CD4-positive, alpha-beta T cell treated with Interferon gamma for 1 hour (primary cell): ENCODE measurements at regions not wholly inside any gene's neighbourhood (a gene's known extent, or its start where the extent isn't known, plus 50 kb on each side); places are given as distances from the start of the nearest gene placed in this dataset.

Experiments
- DNase-seq: peaks from one replicate; pipeline ENCODE4 v3.0.0-alpha.2; 2020

DNA sequence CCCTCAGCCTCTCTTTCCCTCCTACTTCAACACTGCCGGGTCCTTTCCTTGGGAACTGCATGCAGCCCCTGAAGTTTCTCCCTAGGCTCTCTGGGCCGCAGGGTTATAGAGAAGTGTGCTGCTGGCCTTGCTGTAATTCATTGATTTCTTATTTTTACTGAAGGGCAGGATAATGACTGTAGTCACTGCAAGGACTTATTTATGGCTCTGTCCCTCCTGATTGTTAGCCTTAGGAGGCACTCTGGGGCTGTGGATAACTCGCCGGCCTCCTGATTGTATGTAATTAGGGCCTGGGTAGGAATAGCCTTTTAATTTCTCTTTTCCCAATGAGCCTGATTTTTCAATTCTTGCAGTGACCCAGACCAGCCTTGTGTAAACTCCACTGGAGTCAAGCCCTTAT, 138.3 kb upstream of the CDH13 start:
- no peak for DNase-seq

DNA sequence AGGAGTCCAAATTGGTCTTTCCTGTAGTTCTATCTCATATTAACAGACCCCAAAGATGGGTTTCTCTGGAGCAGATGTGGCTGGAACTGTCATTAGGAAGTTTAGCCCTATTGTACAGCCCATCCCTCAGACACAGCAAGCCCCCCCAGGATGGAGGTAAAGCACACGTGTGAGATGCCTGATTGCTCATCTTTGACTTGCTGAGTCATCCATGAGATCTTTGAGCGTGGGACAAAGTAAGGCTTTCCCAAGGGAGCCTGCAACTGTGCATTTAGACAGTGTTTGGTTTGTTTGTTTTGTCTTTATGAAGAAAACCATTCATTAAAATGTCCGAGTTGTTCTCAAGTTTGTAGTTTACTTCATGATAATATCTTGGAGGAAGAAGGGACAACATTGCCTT, 145.3 kb upstream of the CDH13 start:
- DNase-seq = no peak

DNA sequence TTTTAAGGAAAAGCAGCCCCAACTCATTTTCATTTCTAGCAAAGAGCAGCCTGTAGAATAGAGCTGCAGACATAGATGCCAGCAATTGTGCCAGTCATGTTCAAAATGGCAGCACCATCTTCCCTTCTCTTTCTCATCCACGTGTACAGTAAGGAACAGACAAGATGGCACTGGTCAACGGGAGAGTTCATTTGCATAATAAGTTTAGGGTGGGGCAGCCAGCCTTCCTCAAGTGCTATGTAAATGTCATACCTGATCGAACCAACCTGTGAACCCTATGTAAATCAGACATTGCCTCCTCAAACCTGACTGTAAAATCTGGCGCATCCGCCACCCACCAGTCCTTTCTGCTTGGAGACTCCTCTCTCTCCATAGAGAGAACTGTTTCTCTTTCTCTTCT, 150.0 kb upstream of the CDH13 start:
- DNase-seq = no peak

DNA sequence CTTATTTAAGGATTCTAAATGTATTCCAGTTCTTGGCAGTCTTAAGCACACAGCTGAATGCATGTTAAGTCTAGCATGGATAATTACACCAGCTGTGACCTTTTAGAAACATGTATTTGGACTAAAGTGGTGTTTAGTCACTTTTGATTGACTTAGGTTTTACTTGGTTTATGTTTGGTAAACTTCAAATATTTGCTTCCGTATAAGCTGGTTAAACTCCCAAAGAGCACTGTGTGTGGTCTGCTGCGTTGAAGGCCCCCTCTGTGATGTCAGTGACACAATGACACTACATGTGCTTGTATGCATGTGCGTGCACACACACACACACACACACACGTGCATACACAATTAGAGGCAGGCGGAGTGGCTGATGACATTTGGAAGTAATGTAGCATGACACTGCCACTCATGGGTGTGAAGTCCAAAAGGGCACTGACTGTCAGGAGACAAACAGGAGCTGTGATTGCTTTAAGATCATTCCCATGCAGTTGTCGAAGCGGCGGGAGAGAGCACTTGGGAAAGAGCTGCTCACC, 156.1 kb upstream of the CDH13 start:
- no peak for DNase-seq

DNA sequence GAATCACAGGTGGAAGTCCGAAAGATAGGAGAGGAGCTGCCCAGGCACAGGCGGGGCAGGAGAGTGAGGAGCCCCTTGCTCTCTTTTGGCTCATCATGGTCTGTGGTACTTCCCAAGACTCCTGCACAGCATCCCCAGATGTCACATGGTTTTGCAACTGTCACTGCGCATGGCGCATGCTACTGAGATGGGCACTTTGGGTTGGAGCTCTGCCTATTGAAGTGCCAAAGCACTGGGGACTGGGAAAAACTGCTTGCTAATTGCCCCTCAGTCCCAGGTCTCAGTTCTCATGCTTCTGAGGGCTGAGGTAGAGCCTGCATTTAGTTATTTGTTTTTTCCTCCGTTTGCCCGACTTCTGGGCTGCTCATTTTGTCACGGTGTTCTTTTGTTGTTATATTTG, 156.8 kb upstream of the CDH13 start:
- no peak for DNase-seq

DNA sequence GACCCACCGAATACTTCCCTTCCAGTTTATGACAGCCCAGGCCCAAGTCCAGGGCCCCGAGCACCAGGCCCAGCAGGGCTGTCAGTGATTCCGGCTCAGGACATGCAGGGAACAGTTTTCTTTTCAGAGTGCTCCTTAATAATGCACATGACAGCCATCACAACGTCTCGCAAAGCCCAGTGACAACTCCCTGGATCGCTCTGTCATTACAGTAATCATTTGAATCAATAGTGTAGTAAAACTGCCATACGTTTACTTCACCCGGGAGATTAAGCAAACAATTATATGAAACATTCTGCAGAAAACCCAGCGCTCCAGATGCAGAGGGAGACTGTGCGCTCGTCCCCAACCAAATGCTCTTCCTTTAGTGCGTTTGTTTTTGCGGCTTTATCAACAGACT, 162.6 kb upstream of the CDH13 start:
- DNase-seq = no peak

DNA sequence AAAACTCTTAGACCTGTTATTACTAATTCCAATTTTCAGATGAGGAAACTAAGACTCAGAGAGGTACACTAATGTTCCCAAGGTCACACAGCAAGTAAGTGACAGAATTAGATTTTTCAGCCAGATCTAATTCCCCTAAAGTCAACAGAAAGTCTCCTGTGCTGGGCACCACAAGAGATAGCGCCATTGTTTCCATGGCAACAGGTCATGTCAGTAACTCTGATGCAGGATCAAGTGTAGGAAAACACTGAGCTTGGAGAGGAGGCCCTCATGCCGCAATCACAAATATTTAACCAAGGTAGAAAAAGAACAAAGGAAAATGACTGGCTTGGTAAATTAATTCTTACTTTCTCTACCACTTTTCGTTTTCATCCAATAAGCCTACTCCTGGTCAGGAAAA, 166.0 kb upstream of the CDH13 start:
- DNase-seq = no peak

DNA sequence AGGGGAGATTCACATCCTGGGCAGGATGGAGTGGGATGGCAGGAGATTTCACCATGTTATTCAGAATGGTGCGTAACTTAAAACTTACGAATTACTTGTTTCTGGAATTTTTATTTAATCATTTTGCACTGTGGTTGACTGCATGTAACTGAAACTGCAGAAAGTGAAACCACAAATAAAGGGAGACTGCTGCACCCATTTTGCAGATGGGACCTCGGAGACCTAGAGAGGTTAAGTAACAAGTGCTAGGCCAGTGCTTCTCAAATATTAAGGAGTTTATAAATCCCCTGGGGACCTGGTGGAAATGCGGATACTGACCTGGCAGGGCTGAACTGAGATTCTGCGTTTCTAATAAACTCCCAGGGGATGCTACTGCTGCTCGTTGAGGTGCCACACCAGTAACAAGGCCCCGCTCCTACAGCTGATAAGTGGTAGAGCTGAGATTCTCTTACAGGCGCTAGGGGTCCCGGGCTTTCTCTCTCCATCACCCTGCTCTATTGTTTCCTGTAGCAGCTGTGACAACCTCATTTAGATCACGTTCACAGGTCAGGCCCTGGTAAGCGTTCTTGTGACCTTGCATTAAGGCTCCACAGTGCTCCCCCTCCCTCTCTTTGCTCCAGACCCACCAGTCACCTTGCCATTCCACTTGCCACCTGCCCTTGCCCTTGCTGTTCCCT, 167.1 kb upstream of the CDH13 start:
- no peak for DNase-seq

DNA sequence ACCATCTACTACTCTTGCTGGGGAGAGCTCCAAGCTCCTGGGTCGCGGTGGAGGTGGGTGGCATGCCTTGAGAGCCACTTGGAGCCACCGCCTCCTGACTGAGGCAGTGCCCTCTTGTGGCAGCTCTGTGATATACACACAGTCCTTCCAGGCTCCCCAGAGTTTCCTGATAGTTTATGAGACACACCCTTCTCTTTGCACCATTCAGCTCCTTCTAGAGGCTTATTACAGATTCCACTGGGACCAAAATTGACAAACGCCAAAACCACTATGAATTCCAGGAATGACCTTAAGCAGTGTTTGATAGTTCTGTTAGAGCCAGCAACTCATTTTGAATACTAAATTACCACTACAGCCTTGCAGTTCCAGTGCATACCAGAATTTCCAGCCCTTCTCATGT, 170.1 kb upstream of the CDH13 start:
- DNase-seq = no peak

DNA sequence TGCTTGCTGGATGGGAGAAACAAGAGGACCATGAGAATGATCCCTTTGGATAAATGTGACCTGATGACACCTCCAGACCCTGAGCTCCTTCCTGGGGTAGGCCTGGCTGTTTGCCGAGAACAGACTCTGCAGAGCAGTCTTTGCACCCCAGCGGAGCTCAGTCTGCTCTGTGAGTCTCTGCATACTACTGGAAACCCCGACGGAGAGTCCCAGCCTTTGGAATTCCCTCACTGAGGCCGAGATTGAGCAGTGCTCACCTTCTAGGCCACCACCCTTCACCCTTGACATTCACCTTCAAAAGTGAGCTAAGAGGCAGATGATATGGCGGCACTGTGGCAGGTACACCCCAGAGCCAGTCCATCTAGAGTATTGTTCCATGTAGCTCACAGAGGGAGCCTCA, 172.2 kb upstream of the CDH13 start:
- DNase-seq = no peak

DNA sequence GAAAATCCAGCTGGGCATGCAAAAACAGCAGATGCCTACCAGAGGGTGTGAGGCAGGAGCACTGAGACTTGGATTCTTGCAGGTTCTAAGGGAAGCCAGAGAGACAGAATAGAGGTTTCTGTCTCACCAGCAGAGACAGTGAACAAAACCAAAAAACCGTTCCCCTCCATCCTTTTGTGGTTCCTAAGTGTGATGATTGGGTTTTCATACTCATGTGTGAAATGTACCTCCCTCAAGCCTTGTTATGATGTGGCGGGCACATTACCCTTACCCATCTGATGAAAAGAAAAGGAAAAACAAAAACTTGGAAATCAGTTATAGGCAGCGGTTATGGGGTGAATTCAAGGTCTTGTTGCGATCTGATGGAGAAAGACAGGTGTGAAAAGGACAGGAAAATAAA, 172.6 kb upstream of the CDH13 start:
- no peak for DNase-seq

DNA sequence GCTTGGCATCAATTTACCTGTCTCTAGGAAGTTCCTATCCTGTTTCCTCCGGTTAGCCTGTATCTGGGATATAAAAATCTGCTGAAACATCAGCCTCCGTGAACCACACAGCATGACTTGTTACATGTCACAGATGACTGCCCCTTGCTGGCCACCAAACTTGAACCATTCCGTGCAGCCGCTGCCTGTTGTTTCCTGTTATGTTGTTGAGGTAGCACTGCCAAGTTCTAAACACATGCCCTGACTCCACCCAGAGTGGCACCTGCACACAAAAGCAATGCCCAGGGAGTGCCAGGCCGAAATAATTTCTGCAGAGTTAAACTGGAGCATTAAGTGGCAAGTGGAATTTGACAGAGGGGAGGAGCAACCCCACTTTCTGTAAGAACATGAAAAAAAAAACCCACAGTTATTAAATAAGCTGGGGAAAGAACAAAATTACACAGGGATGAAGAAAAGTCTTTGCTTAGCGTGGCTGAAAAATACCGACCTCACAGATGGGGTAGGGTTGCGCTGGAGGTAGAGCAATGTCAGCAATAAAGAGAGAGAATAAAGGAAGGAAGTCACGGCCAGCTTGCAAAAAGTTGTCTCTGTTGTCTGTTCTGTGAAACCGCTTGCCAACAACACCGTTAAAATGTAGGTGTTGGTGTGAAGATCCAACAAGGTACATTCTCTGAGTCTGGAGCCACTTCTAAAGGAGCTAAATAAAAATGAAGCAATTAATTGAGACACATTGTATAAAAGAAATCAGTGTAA, 174.6 kb upstream of the CDH13 start:
- DNase-seq = no peak

DNA sequence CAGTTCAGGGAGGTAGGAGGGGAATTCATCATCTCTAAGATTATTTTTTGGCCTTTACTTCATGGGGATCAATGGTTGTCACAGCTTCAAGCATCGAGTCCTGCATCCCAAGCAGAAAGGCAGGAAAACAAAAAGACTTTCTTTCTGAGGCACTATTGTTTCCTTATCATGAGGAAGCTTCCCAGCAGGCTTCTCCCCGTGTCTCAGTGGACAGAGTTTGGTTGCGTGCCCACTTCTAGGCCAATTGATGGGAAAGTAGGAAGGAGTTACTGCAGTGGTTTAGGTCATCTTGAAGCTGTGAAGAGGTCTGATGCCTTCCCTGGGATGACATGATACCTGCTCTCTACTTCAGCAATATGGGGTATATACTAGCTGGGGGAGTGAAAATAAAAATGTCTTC, 175.3 kb upstream of the CDH13 start:
- no peak for DNase-seq

DNA sequence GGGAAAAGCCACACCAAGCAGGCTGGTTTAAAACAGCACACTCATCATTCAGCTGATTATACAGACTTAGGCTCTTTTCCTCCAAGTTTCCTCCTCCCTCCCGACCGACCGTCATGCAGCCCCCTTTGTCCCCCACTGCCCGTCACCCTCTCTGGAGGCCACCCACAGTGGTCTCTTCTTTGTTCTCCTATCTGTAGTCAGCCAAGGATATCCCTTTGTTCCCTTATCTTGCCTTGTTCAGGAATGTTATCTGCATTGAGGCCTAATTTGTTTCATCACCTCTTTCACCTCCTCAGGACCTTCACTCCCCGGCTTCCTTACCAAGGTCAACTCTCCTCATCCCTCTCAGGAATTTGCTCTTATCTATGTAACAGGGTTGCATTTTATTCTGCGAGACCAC, 186.4 kb upstream of the CDH13 start:
- no peak for DNase-seq

DNA sequence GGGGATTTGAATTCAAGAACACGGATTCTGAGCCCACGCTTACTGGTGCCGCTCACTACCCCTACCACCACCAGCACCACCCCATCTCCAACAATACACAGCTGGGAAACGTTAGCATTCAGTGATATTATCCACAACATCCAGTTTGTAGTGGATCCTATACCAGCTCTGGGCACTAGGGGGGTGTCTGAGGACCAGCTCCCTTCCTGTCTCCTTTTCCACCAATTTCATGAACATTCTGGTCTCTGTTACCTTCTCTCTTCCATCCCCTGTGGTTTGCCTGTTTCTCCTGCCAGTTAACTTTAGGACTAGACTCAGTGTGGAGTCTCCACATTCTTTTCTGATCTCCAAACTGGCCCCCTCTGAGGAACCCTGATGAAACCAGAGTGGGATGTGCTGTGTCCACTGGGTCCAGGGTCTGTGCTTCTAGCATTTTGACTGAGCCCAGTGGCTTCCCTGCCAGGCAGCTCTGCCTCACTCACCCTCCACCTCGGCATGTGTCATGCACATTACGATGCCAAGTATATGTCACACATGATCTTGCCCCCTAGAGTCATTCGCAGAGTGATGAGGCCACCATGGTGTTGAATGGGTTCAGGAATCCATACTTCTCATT, 187.0 kb upstream of the CDH13 start:
- DNase-seq = no peak

DNA sequence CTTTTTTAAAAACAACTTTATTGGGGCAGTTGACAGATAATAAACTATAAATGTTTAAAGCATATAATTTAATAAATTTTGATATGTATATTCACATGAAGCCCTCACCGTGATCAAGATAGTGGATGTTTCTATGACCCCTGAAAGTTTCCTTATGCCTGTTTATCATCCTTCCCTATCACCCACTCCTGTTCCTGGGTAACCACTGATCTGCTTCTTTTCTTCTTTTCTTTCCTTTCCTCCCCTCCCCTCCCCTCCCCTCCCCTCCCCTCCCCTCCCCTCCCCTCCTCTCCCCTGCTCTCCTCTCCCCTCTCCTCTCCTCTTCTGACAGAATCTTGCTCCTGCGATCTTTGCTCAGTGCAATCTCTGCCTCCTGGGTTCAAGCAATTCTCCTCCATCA, 193.7 kb upstream of the CDH13 start:
- DNase-seq = no peak

DNA sequence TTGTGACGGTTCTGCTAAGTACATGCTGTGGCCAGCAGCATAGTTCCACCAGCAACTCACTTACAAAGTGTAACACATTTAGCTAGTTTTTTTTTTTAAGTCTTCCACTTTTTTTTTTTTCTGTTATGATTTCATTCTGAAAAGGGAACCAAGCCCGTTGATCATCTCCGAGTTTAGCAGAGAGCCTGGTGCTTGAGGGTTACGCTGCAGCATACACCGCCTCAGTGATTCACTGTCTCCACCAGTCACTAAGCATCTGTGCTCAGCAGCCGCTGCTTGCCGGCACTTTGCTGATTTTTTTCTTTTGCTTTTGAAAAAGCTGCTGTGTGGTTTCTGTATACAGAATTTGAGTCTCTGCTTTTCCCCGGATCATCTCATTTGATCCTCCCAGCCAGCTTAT, 194.5 kb upstream of the CDH13 start:
- no peak for DNase-seq

DNA sequence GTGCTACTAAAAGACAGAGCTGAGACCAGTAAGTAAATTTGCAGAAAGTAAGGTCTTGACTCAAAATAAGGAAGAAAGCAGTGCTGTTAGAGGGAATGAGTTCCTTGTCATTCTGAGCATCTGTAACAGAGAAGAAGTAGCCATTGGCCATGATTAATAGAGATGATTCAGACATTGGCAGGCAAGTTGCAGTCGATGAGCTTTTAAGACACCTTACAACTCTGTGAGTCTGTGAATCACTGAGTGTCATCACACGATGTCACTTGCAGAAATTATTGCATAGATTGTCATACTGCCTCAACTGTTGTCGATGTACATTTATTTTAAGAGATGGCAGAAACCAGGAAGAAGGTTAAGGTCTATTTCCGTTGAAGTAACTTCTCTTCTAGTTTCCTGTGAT, 201.1 kb upstream of the CDH13 start:
- DNase-seq = no peak

DNA sequence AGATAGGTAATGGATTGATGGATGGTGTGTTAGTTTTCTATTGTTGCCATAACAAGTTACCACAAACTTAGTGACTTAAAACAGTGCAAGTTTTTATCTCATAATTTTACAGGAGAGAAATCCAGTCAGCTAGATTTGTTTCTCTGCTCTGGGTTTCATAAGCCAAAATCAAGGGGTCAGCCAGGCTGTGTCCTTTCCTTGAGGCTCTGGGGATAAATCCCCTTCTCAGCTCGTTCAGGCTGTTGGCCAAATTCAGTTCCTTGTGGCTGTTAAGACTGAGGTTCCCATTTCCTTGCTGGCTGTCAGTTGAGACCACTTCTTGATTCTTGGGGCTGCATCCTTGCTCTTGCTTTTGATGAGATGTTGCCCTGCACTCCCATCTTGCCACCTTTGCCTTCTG, 204.9 kb upstream of the CDH13 start:
- DNase-seq = no peak

DNA sequence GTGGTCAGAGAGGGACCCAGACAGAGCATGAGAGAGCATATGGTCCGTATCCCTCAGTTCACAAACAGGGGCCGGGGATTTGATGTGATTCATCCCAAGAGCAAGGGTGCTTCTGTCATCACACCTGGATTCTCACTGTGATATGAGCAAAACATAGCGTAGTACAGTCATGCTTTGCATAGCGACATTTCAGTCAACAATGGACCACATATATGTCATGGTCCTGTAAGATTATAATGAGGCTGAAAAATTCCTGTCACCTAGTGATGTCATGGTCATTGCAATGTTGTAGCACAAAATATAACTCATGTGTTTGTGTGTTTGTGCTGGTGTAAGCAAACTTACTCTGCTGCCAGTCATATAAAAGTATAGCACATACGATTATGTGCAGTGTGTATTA, 207.4 kb upstream of the CDH13 start:
- DNase-seq = no peak

DNA sequence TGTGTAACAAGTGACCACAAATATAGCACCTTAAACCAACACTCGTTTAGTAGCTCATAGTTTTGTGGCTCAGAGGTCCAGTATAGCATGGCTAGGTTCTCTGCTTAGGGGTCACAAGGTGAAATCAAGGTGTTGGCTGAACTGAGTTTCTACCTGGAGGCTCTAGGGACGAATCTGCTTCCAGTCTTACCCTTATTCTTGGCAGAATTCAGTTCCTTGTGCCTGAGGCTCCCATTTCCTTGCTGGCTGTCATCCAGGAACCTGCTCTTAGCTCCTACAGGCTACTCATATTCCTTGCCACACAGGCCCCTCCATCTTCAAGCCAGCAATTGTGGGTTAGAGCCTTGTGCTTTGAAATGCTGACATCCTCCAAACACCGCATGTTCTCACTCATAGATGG, 212.3 kb upstream of the CDH13 start:
- no peak for DNase-seq

DNA sequence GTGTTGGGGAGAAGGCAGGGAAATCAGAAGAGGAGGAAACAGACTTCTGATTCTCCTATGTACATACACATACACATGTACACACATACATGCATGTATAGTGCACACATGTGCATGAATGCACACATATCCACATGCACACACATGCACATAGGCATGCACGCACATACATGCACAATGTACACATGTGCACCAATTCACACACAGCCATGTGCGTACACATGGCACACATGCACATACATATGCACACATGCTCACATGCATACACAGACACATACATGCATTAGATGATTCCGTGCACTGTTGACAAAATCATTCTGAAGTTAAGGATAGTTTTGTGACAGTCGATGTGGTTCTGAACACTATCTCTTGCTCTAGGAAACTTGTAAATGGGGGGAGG, 214.0 kb upstream of the CDH13 start:
- DNase-seq = no peak

DNA sequence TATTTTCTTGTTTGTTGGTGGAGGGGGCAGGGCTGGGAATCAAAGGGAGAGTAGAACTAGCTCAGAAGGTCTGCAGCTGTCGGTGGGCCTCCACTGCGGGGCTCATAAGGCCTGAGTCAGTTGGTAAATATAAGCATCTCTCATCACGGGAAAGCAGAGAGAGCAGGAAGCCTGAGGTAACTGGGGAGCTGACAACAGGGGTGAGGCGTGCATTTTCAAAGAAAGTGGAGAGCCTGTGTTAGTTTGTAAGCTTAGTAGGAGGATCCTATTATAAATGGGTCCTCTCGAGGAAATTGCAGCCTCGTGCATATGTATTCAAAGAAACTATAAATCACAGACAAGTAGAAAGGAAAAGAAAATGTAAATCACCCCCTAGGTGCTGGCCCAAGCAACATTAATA, 221.0 kb upstream of the CDH13 start:
- DNase-seq = no peak

DNA sequence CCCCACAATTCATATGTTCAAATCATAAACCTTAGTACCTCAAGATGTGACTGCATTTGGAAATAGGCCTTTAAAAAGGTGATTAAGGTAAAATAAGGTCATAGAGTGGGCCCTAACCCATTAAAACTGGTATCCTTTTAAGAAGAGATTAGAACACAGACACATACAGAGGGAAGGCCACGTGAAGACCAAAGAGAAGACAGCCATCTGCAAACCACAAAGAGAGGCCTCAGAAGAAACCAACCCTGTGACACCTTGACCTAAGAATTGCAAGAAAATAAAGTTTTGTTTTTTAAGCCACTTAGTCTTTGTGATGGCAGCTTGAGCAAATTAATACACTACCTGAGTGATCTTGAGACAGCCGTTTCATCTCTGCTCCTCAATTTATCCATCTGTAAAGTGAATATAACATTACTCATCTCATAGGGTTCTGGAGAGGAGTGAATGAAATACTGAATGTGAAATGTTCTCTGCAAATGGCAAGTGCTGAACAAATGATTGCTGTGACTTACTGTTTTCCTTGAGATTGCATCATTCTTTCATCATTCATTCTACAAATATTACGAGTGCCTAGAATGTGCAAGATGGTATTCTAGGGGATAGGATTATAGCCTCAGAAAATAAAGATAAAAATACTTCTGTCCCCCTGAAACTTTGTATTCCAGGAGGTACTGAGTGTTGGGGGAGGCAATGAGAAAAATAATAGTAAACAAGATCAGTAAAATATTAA, 222.0 kb upstream of the CDH13 start:
- DNase-seq = no peak
